ENCODE measurements at regions not wholly inside any gene's neighbourhood (a gene's known extent, or its start where the extent isn't known, plus 50 kb on each side); places are given as distances from the start of the nearest gene placed in this dataset.

DNA sequence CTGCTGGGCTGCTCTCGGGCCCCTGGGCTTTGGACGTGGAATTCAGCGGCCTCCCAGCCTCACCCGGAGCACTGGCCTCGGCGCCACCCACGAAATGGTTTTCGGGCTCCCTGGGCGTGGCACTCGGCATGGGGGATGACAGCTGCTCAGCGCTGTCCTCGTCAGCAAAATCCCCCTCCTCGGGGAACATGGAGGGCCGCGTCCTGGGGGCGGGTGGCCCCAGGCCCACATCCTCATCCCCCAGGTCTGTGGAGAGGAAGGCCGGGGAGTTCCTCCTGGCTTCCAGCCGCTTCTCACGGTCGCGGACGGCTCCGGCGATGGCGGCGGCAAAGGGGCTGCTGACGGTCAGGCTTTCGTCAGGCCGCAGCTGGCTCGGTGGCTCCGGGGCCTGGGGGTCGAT is 88.4 kb downstream of the CTTN start:
- no peak for DNase-seq

DNA sequence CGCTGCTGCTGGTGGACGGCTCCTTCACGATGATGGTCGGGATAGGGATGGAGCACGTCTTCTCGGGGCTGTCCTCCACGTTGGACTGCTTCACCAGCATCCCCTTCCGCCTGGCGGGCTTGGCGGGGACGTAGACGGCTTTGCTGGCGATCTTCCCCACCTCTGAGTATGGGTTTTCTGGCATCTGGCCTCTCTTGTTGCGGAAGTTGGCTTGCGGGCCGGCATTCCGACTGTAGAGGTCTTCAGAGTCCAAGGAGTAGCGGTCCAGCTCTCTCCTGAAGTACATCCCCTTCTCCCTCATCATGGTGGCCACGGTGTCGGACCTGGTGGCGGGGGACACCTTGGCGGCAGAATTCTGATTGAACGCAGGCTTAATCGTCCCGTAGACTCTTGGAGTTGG is 88.8 kb downstream of the CTTN start:
- DNase-seq, result no peak

DNA sequence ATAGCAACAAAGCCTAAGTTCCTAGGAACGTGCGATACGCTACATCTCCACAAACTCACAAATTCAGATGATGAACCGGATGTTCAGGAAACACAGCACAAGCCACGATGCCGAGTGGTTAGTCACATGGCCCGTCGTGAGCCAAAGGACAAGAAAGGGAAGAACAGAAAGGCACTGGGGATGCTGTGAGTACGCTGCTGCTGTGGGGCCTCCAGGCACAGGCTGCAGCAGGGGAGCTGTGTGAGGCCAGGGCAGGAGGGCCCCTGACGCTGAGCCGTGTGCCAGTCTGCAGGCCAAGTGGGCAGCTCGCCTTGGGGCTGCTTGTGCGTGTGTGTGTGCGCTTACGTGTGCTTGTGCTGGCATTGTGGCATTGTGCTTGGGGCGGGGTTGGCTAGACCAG is 89.4 kb downstream of the CTTN start:
- DNase-seq, result no peak

DNA sequence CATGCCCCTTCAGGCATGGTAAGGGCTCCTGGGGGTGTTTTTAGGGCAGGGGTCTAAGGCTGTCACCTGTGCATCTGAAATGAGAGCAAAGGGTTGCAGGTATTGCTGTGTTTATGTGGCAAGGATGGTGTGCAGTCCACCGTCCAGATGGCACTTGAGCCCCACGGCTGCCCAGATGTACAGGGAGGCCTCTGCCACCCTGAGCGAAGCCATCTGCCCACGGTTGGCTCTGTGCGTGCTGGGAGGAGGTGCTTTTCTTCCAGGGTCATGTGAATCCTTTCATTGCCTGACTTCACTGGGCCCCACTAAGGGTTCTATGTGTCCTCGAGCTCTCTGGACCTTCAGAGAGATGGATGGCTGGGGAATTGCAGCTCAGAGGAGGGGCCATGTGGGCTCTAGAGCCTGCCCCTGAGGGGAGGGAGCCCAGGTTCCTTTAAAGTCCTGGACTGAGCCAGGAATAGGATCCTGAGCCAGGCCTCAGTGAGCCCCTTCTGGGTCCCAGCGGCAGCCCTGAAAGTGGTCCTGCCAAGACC is 89.9 kb downstream of the CTTN start:
- no peak for DNase-seq

DNA sequence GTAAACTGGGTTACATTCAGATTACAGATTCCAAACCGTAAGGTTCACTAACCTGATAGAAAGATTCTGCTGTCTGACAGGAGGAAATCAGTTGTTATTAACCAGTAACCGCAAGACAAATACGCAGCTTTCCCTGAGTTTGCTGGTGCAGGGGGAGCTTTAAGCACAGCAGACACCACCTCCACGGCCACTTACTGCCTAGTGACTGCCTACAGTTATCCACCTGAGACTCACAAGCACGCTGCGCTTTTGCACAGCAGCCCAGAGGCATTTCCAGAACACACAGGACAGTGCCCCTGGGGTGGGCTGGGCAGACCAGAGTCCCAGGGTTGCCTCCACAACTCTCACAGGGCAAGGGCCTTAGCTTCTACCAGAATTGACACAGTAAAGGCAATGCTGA is 90.9 kb downstream of the CTTN start:
- no peak for DNase-seq

DNA sequence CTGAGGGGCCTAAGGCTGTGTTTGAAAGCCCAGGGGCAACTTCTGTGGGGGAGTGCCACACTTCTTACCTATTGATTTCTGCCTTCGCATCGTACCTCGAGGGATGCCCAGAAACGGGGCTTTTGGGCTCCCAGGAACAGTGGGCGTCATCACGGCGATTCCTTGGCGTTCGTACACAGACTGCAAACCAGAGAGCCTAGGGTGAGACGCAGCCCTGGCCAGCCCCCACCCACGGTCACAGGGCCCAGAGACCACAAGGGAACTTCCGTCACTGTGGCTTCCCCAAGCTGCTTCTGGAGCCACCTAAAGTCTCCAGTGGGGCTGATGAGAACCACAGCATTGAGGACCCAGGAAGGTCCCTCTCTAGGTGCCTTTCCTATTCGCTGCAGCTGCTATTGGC is 91.9 kb downstream of the CTTN start:
- DNase-seq, result no peak

DNA sequence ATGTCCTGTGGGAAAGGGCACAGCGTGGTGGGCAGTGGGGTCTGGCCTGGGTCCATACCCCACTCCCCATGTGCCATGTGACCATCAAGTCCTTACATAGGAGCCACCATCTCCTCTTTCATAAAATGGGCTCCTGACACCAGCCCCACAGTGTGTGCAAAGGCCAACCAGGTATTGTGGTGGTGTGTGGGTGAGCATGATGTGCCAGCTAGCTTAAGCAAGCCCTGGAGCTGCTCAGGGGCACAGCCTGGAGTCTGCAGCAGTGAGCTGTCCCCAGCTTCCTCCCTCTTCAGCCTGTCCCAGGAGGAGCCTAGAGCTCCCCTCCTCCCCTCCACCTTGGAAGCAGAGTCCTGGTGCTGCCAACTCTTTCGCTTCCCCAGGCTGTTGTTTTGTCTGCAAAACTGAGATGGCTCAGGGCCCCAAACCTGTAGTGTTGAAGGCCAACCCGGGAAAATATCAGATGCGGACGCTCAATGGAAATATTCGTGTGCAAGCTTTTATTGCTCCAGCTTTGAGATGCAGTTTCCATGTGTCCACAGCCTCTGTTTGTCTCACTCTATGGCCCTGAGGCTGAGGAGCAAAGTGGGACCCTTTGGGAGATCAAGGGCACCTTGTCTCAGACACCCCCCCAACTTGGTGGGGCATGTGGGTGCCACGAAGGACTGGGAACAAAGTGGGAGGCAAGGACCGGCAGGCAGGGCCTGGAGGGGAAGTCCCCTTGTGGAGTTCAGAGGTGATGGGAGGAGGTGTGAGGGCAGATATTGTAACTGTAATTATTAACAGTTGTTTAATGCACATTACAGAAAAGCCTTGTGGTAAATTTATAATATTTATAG is 92.6 kb downstream of the CTTN start:
- no peak for DNase-seq

DNA sequence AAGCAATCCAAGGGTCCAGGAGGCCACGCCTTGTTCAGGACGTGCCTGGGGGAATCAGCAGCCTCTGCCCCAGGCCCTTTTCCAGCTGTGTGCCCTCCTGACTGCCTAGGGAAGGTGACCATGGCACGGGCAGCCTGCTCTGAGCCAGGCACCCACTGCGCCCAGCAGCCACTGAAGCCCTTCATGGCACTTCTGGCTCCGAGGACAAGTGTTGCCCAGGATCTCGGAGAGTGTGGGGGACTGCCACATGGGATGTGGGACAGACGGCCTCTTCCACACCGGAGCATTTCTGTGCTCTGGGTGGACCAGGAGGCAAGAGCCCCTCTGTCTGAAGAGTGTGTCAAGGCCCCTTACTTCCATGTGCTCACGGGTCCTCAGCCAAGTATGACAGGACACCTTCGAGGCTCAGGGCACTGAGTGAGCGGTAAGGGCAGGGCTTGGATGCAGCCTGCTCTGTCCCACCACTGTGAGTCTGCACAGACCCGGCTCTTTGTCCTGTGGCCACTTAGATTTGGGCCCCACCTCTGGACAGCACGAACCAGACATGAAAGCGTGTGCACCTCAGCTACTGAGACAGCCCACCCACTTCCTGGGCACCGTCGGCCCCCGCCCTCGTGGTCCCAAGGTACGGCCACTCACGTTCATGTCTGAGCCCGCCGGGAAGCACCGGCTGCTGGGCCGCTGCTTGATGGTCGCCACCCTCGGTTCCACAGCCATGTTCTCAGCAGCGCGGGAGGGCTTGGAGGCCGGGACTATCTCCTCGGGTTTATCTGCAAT is 93.6 kb downstream of the CTTN start:
- no peak for DNase-seq

DNA sequence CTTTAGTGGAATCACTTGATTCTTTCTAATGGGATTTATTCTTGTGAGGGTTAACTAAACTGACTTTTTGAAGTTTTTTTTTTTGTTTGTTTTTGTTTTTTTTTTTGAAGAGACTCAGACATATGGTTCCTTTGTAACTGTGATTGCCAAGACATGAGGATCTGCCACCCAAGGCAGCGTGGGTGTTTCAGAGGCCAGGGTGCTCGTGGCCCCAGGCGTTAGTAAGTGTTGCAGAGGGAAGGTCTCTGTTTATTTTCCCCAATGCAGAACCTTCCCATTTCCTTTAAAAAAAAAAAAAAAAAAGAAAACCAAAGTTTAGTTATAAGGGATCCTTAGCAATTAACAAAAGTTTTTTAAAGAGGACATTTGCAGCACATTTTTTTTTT is 94.8 kb downstream of the CTTN start:
- DNase-seq, result no peak

DNA sequence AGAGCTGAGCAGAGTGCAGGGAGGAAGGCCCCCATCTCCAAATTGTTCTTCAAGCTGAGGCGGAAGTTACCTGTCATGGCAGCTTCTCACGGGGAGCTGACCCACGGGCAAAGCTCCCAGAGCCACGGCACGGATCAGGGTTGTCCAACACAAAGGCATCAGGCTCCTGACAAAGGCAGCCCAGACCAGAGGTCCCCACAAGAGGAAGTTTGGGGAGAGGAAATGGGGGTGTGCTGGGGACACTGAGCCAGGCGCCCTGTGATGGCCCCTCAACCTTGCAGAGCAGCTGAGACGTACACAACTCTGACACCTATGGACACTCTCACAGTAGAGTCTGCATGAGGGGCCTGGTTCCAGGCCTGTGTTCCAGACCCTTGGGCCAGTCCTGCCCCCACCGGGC is 95.6 kb downstream of the CTTN start:
- DNase-seq, result no peak

DNA sequence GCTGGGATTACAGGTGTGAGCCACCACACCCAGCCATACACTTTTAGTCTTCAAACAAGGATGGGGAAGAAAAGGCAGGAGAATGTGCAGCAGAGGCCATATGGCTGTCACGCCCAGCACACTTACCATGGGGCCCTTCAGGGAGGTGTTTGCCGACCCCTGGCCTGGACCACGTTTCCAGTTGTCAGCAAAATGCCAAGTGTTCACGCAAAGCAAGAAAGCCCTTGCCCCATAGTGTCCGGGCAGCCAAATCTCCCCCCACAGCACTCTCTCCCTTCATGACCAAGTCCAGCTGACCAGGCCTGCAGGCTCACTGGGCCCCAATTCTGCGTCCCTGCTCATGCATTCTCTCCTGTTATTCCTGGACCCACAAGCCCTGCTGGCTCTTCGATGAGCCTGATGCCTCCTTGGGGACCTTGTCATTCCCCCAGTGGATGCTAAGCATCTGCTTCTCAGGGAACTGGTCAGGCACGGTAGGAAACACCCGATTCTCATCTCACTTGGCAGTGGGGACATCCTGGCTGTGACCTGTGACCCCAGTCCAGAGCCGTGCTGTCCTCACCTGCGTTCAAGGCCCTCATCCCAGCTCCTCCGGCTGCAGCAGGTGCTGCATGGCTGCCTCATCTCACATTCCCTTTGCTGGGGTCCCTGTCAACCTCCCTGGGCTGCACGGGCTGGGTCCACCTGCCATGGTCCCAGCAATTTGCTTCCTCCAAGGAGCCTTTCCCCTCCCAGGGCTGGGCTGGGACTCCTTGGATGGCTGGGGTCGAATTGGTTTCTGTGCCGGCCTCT is 96.4 kb downstream of the CTTN start:
- no peak for DNase-seq

DNA sequence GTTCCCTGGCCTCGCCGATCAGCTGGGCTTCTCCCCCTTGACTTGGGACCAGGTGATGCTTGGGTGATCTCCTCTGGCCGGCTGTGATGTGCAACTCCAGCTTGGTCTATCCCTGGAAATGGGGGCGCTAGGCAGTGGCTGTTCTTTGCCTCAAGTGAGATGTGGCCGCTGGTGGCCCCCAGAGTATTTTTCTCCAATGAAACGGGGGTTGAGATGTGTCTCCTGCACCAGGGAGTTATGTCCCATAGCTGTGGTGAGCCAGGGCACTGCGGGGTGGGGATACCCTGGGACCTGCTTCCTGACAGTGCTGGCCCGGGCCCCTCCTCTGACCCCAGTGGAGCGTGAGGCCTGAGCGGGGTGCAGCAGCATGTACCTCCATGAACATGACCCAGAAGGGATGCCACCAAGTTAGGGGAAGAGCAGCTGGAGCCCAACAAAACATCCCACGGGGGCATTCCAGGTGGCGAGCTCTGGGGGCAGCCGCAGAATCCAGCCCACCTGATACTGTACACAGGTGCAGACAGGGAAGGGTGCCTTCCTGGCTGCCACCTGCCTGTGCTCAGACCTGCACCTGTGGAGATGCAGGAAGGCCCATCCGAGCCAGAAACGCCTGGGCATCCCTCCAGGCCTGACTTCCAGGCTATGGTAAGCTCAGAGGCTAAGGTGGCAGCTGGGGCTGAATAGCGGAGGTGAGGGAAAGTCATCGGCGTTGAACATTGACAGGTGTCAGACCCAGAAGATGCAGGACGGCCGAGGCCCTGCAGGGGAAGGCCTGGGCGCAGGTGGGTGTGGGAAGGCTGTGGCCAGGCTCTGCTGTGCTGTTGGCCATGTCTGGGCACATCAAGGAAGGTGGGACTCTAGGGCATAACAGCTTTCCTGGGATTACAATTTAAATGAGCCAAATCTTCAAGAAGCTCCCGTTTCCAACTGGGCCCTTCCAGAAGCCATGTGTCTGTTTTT is 97.3 kb downstream of the CTTN start:
- DNase-seq, result no peak

DNA sequence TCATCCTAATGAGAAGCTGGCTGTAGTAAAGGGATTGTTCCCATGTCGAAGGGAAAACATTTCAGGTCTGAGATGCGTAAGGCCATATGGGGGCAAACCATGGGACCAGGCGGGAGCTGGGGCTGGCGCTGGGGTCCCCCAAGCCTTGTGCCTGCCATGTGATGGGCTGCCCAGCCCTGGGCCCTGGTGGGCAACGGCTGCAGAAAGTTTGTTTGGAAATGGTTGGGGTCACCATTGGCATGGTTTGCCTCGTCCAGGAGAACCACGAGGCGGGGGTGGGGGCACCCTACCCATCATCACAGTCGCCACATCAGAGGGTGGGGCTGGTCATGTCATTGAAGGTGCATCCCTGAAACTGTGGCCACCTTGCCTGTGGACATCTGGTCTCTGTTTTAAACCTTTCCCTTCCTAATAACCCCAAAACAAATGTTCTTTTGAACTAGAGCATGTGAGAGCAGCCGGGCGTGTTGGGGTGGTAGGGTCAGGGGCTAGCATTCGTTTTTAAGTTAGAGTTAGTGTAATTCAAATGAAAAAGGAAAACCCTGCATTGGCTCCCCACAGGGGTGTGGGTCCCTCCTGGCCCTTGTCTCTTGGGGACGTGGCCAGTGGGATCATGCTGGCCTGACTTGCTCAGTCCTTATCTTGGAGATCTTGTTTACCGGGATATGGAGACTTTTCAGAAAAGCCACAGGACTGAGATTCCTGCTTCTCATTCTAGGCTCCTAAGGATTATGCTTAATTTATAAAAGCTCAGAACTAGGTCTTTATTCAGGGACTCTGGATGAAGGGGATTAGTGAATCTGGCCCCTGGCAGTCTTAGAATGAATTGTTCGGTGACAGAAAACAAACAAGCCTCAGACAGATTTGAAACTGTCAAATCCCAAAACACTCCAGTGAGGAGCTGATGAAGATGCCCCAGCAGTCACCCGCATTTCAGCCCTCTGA is 98.5 kb downstream of the CTTN start:
- no peak for DNase-seq

DNA sequence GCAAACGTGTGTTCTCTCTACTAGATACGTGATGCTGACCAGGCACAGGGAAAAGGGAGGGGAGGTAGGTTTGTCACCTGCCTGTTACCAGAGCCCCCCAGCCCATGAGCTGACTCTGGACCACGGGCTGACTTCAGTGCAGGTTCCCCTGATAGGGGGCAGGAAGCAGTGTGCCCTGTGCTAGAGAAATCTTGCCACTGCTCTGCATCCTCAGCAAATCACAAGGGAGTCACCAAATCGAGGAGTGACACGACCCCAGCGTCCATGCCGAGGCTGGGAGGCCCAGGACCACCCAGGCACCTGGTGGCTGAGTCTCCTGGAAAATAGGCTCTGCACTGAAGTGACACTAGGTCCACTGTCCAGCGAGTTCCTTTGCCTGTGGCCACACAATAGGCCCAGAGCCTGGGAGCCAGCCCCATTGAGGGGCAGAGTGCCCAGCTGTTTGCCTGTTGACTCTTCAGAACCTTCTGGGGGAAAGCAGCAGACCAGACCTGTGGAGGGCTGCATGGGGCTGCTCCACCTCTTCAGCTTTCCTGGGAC is 99.3 kb downstream of the CTTN start:
- DNase-seq, result no peak

DNA sequence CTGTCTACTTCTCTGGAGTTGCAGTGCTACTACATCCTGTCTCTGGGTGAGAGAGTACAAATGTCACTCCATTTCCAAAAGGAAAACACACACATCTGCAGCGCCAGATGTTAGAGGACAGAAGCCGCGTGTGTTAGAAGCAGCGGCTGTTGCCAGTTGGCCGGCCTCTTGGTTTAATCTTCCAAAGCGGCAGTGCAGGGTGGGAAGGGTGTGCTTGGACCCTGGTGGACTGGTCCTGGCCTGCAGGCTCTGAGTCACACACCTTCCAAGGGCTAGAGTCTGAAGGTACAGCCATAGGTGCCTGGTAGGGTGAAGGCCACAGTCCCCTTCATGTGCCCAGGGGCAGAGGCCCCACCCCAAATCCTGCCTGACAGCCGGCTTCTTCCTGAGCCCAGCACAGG is 99.8 kb downstream of the CTTN start:
- no peak for DNase-seq

DNA sequence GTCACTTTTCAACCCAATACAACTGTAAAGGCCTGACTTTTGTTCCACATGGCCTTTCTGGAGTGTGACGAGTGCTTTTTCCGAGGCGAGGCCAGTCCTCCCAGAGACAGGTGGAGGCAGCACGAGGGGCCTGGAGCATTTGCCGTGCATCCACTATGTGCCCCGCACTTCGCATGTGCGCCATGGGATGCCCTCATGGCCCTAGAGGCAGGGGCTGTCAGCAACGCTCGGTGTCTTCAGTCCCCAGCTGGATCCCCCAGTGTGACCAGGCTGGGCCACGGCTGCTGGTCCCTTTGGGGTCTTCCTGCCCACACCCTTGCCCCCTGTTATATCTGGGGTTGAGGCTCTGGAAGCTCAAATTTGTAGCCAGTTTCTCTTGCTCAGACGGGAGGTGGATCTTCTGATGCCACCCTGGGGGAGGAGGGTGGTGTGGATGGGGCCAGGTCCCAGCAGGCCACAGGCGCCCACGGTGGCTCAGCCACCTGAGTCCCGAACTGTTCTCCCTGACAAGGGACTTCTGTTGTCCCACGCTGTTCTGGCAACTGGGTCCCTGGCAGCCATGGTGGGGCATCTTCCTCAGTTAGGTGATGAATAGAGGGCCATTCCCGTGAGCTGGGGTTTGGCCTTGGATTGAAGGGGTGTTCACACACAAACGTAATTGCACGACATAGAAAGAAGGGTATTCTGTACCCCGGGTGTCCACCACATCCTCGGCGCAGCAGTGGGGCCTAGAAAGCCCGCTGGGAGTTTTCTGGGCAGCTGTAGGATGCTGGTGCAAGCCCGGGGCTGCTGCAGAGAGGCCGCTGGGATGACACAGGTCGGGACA is 100.9 kb downstream of the CTTN start:
- DNase-seq, result no peak

DNA sequence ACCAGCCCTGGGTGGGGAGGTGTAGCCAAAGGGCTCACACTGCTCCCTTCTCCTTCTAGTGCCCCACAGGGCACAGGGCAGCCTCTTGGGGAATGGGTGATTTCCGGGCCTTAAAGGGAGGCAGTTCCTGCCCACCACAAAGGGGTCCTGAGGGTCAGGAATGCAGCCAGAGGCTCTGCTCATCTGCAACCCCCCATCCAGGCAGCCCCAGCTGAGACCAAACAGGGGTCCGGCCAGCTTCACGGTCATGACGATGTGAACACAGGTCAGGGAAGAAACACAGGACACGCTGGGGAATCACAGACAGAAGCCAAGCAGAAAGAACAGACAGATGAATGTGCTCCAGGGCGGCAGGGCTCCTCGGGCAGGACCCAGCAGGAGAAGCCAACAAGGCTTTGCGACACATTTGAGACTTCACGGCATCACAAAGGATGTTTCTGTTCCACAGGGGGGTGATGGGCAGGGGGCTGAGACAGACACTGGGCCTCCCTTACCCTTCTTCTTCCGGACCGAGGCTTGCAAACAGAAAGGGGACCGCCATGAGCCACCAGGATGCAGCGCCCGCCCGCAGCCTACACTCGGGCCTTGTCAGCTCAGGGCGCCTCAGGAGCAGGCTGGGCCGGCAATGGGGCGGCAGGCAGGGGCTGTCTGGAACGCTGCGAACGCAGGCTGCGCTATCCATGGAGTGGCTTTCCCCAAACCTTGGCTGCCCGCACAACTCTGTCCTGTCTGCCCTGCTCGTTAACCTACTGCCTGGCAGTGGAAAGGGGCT is 101.9 kb downstream of the CTTN start:
- DNase-seq, result no peak

DNA sequence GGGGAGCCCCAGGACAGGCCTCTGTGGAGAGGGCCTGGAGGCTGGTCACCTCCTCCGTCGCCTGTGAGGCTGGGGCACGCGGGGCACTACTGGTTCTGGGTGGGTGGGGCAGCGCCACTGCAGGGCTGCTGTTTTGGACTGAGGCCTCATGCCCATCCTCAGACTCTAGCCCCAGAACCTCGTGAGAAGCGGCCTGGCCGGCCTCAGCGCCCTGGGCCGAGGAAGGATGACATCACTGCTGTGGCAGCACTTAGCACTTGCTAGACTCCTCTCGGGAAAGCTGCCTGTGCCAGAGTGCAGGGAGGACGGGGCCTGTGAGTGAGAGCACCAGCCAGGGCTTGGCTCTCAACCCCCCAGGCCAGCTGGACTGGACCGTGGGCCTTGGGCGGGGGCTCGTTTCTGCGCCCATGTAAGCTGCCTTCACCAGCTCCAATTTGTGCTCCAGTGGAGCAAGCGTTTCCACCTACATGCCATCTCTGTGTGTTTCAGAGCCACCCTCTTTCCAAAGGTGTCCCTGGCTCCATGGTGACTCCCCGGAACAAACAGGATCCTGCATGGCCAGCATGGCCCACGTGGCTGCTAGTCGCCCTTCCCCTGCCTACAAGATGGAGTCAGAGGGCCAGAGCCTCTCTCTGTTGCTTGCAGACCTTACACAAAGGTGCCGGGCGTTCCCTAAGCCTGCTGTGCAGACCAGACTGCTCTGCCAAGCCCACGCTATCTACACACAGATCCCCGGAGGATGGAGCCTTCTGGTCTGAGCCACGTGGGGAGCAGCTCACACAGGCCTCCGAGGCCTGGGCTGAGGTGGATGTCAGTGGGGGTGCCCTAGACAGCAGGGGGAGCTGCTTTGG is 102.9 kb downstream of the CTTN start:
- DNase-seq, result no peak

All from CD4-positive, alpha-beta T cell treated with Interferon alpha-2 for 1 hour (primary cell).